Spleen (tissue), 11 donors: ENCODE measurements at regions not wholly inside any gene's neighbourhood (a gene's known extent, or its start where the extent isn't known, plus 50 kb on each side); places are given as distances from the start of the nearest gene placed in this dataset.

Experiments
- DNase-seq: peaks from one replicate; pipeline ENCODE4 v3.0.0-alpha.2; 2020
- H3K27ac ChIP-seq, 8 donors: fragments of 200-600 bp; sonication (generic) in 7 of 8; 1 replicate in 4 of 8; 2 replicates in 4 of 8; pipeline versions ENCODE4 v1.5.0 to v1.8.0; 2016 to 2021; ENCODE audit warnings: inconsistent platforms in 4 of 8, mild to moderate bottlenecking in 4 of 8, moderate library complexity in 1 of 8
- H3K27me3 ChIP-seq, 7 donors: fragments of 200-600 bp; sonication (generic) in 6 of 7; replicated peaks in 1 of 7; 1 replicate in 4 of 7; 2 replicates in 3 of 7; pipeline versions ENCODE4 v1.5.0 to v1.8.0; 2016 to 2021; ENCODE audit warnings: inconsistent platforms in 3 of 7, mild to moderate bottlenecking in 1 of 7
- H3K36me3 ChIP-seq, 6 donors: fragments of 200-600 bp; sonication (generic) in 5 of 6; 1 replicate in 4 of 6; 2 replicates in 2 of 6; pipeline versions ENCODE4 v1.5.0 to v1.8.0; 2016 to 2021; ENCODE audit warnings: inconsistent platforms in 2 of 6
- H3K4me1 ChIP-seq, 6 donors: fragments of 200-600 bp; sonication (generic) in 5 of 6; 1 replicate in 3 of 6; 2 replicates in 3 of 6; pipeline versions ENCODE4 v1.5.0 to v1.8.0; 2016 to 2021; ENCODE audit warnings: inconsistent platforms in 3 of 6
- H3K4me3 ChIP-seq, 8 donors: fragments of 200-600 bp; sonication (generic) in 7 of 8; 1 replicate in 4 of 8; 2 replicates in 4 of 8; pipeline versions ENCODE4 v1.5.0 to v1.8.0; 2016 to 2021; ENCODE audit warnings: inconsistent platforms in 4 of 8, mild to moderate bottlenecking in 4 of 8, moderate library complexity in 2 of 8
- H3K9me3 ChIP-seq, 8 donors: fragments of 200-600 bp; sonication (generic) in 7 of 8; 1 replicate in 4 of 8; 2 replicates in 4 of 8; pipeline versions ENCODE4 v1.5.0 to v1.8.0; 2016 to 2021; ENCODE audit warnings: inconsistent platforms in 4 of 8
- POLR2A ChIP-seq, 3 donors: fragments of 450-650 bp; IDR thresholded peaks; one replicate each; pipeline ENCODE4 v1.5.1; 2017; ENCODE audit warnings: antibody characterized with exemption in 3 of 3, mild to moderate bottlenecking in 1 of 3
- POLR2AphosphoS5 ChIP-seq, 3 donors: sonication (generic); formaldehyde crosslinking; IDR thresholded peaks; one replicate each; pipeline ENCODE4 v1.5.1; 2017; ENCODE audit warnings: antibody characterized with exemption in 3 of 3
- WGBS, 5 donors: extraction: QIAGEN DNeasy Blood & Tissue Kit in 3 of 5; methylation state at CpG; one replicate each; pipeline versions ENCODE4 v1.1.5 to v1.1.7; 2013 to 2018; 5-methylcytosine and 5-hydroxymethylcytosine counted together
- intact Hi-C: fragments of 100-400 bp; cut with DNase I; formaldehyde crosslinking; loops from one replicate; pipeline ENCODE4 v1.15.0; 2023; ENCODE audit warnings: low total_unique reads
- TF ChIP-seq, protein P1 (sequence below), 11 experiments: fragments of 200-600 bp in 7 of 11; fragments of 450-650 bp in 4 of 11; sonication (generic) in 4 of 11; IDR thresholded peaks in 8 of 11; conservative IDR thresholded peaks in 3 of 11; 1 replicate in 7 of 11; 2 replicates in 4 of 11; pipeline versions ENCODE4 v1.4.0 to v1.8.0; 2016 to 2021; ENCODE audit warnings: antibody characterized with exemption in 11 of 11, inconsistent platforms in 4 of 11, mild to moderate bottlenecking in 1 of 11
- donor health status: healthy with polysubstance abuse.
- donor health status: DM: no; HTN: no; CAD: no; lungs with moderate emphysema.
- donor health status: DM: no; HTN: no; CAD: no.
- donor health status: Bipolar disorder and iron deficiency.
- donor health status: healthy.
- donor health status: DM: no; HTN: no; CAD: no.
- donor health status: DM: yes; HTN: yes; CAD: no.

DNA sequence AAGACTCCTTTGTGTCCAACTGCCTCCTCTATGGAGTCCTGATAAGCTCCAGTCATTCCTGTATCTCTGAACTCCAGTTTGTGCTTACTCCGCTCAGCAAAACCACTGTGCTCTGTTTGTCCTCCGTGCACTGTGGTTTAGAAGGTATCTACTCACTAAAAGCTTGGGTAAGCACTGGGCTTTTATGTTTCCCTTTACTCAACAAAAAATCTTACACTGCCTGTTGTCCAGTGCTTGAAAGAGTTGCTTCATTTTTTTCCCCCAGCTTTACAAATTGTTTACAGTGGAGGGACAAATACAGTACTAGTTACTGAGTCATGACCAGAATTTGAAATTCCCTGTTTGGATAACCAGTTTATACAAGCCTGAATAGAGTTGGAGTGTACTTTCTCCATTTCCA is 545.3 kb upstream of the FAT1 start:
- no peaks in the 10 kb centered on the region for H3K4me1 ChIP-seq
- no peaks in the 10 kb centered on the region for H3K27me3 ChIP-seq
- WGBS, 5 donors, result 12 to 74% (median 19%) methylated on average over 1 to 2 of the region's 2 CpGs
- no peak for TF ChIP-seq POLR2A (IDR thresholded peaks at IDR 0.05)
- TF ChIP-seq POLR2AphosphoS5 (IDR thresholded peaks at IDR 0.05), result no peak
- TF ChIP-seq, protein P1, sequence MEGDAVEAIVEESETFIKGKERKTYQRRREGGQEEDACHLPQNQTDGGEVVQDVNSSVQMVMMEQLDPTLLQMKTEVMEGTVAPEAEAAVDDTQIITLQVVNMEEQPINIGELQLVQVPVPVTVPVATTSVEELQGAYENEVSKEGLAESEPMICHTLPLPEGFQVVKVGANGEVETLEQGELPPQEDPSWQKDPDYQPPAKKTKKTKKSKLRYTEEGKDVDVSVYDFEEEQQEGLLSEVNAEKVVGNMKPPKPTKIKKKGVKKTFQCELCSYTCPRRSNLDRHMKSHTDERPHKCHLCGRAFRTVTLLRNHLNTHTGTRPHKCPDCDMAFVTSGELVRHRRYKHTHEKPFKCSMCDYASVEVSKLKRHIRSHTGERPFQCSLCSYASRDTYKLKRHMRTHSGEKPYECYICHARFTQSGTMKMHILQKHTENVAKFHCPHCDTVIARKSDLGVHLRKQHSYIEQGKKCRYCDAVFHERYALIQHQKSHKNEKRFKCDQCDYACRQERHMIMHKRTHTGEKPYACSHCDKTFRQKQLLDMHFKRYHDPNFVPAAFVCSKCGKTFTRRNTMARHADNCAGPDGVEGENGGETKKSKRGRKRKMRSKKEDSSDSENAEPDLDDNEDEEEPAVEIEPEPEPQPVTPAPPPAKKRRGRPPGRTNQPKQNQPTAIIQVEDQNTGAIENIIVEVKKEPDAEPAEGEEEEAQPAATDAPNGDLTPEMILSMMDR (IDR thresholded peaks at IDR 0.05 in 8 of 11, conservative IDR thresholded peaks at IDR 0.05 in 3 of 11), result no peak
- no peak for DNase-seq
- no peak overlapping the region for H3K27ac ChIP-seq
- no peaks in the 10 kb centered on the region for H3K36me3 ChIP-seq
- peaks cover 0 to 11% (median 0%) of the 10 kb centered on the region in 8 donors for H3K9me3 ChIP-seq
- intact Hi-C loops, result no loop called here
- no peak overlapping the region for H3K4me3 ChIP-seq

DNA sequence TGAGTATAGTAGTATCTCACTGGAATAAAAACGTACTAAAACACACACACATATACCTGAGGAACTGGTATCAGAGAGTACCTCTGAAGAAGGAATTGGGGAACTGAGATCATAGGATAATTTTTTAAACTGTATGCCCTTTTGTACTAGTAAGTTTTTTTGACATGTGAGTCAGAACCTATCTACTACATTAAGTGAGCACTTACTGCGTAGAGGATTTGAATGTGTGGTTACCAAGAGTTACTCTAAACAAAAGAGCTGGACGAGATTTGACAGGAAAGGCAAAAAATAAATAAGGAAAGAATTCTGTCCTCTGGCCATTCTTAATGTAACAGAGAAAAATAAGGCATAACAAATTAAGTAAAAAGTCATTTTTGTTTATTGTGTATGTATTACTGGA is 546.5 kb upstream of the FAT1 start:
- WGBS, 5 donors, result 30 to 40% (median 35%) methylated on average over 3 of the region's 3 CpGs
- Histone ChIP-seq H3K9me3 (peaks cover 0 to 11% (median 0%) of the 10 kb centered on the region in 8 donors), H3K27ac (no peak overlapping the region), H3K4me3 (no peak overlapping the region), H3K4me1 (no peaks in the 10 kb centered on the region), H3K36me3 (no peaks in the 10 kb centered on the region), H3K27me3 (no peaks in the 10 kb centered on the region)
- intact Hi-C loops, result no loop called here
- no peak for DNase-seq
- TF ChIP-seq, protein P1 (IDR thresholded peaks at IDR 0.05 in 8 of 11, conservative IDR thresholded peaks at IDR 0.05 in 3 of 11), result no peak
- TF ChIP-seq POLR2AphosphoS5 (IDR thresholded peaks at IDR 0.05), result no peak
- no peak for TF ChIP-seq POLR2A (IDR thresholded peaks at IDR 0.05)

DNA sequence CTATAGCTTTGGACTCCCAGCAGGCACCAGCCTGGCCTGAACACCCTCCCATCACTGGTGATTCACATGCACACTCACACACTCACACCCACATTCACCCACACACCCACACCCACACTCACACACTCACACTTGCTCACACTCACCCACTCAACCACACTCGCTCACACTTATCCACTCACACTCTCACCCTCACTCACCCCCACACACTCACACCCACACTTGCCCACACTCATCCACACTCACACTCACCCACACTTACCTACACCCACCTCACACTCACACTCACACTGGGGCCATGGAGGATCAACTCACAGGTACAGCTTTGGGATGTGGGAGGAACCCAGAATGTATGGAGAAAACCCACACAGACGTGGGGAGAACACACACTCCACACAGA is 548.2 kb upstream of the FAT1 start:
- Histone ChIP-seq H3K27ac (no peak overlapping the region), H3K36me3 (no peaks in the 10 kb centered on the region), H3K4me1 (no peaks in the 10 kb centered on the region), H3K27me3 (no peaks in the 10 kb centered on the region), H3K4me3 (no peak overlapping the region), H3K9me3 (peaks cover 0 to 11% (median 0%) of the 10 kb centered on the region in 8 donors)
- TF ChIP-seq, protein P1 (IDR thresholded peaks at IDR 0.05 in 8 of 11, conservative IDR thresholded peaks at IDR 0.05 in 3 of 11), result no peak
- TF ChIP-seq POLR2AphosphoS5 (IDR thresholded peaks at IDR 0.05) (no peak), POLR2A (IDR thresholded peaks at IDR 0.05) (no peak)
- WGBS, 5 donors, result 68 to 89% (median 79%) methylated on average over 2 of the region's 2 CpGs
- DNase-seq, result no peak
- intact Hi-C loops, result no loop called here

DNA sequence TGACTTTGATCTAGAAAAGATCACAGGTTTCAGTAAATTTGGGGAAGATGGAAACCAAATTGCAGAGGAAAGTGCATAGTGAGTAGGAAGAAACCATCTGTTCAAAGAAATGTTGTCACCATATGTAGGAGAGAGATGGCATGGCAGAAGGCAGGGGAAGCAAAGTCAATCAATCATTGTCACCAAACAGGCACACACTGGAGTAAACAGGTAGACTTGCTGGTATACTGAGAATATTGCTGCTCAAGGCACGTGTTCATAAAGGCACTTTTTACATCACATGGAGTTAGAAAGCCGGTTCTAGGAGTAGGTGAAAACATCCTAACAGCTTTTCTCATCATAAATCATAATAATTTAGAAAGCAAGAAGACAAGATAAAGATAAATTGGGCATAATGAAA is 550.5 kb upstream of the FAT1 start:
- TF ChIP-seq POLR2A (IDR thresholded peaks at IDR 0.05) (no peak), POLR2AphosphoS5 (IDR thresholded peaks at IDR 0.05) (no peak)
- TF ChIP-seq, protein P1 (IDR thresholded peaks at IDR 0.05 in 8 of 11, conservative IDR thresholded peaks at IDR 0.05 in 3 of 11), result no peak
- 43 to 66% (median 55%) methylated on average over 2 of the region's 2 CpGs for WGBS, 5 donors
- no peak overlapping the region for H3K4me3 ChIP-seq
- H3K36me3 ChIP-seq, result no peaks in the 10 kb centered on the region
- no peaks in the 10 kb centered on the region for H3K27me3 ChIP-seq
- H3K27ac ChIP-seq, result no peak overlapping the region
- no peak for DNase-seq
- H3K9me3 ChIP-seq, result peaks cover 0 to 13% (median 2%) of the 10 kb centered on the region in 8 donors
- no peaks in the 10 kb centered on the region for H3K4me1 ChIP-seq
- intact Hi-C loops, result no loop called here
